Neural cell (in vitro differentiated cells): ENCODE measurements at regions not wholly inside any gene's neighbourhood (a gene's known extent, or its start where the extent isn't known, plus 50 kb on each side); places are given as distances from the start of the nearest gene placed in this dataset.

ENCODE experiments used
- H2AFZ ChIP-seq: fragments of 200-600, 300-800 bp; sonication (generic), shearing (Covaris generic); 2 replicates; pipeline ENCODE4 v1.6.0; 2014; ENCODE audit warnings: low read depth, mild to moderate bottlenecking, antibody characterized with exemption, low read length, moderate library complexity
- H3F3A ChIP-seq: fragments of 200-600 bp; shearing (Covaris generic); 2 replicates; pipeline ENCODE4 v1.6.1; 2016; ENCODE audit warnings: mild to moderate bottlenecking, moderate library complexity, mixed read lengths, antibody characterized with exemption, low read length; ENCODE audit not compliant: insufficient read depth, poor library complexity, severe bottlenecking
- H3K27ac ChIP-seq: fragments of 200-600, 300-800 bp; sonication (generic), shearing (Covaris generic); 2 replicates; pipeline ENCODE4 v1.5.1; 2014; ENCODE audit warnings: mild to moderate bottlenecking, low read length, moderate library complexity
- H3K27me3 ChIP-seq: fragments of 300-800, 200-600 bp; sonication (generic), shearing (Covaris generic); 2 replicates; pipeline ENCODE4 v1.6.0; 2014; ENCODE audit warnings: mild to moderate bottlenecking, low read depth, low read length, moderate library complexity; ENCODE audit not compliant: insufficient read depth
- H3K36me3 ChIP-seq: fragments of 300-800, 200-600 bp; sonication (generic), shearing (Covaris generic); 2 replicates; pipeline ENCODE4 v1.5.1; 2014; ENCODE audit warnings: mild to moderate bottlenecking, antibody characterized with exemption, low read length, moderate library complexity; ENCODE audit not compliant: insufficient read depth
- H3K4me2 ChIP-seq: fragments of 300-800, 200-600 bp; sonication (generic), shearing (Covaris generic); 2 replicates; pipeline ENCODE4 v1.6.0; 2014; ENCODE audit warnings: mild to moderate bottlenecking, low read length
- H3K4me3 ChIP-seq: fragments of 300-800, 200-600 bp; sonication (generic), shearing (Covaris generic); 2 replicates; pipeline ENCODE4 v1.5.1; 2014; ENCODE audit warnings: mild to moderate bottlenecking, low read length, moderate library complexity
- H3K79me2 ChIP-seq: fragments of 200-600 bp; shearing (Covaris generic); replicated peaks from 2 replicates; pipeline ENCODE4 v1.6.0; 2014; ENCODE audit warnings: mild to moderate bottlenecking, low read length, moderate library complexity; ENCODE audit not compliant: insufficient read depth
- H3K9ac ChIP-seq: fragments of 300-800, 200-600 bp; sonication (generic), shearing (Covaris generic); 2 replicates; pipeline ENCODE4 v1.6.1; 2016; ENCODE audit warnings: mild to moderate bottlenecking, low read length, mixed read lengths
- H3K9me2 ChIP-seq: fragments of 200-600 bp; shearing (Covaris generic); 2 replicates; pipeline ENCODE4 v1.6.1; 2016; ENCODE audit warnings: mild to moderate bottlenecking, low read length, mixed read lengths; ENCODE audit not compliant: insufficient read depth
- H3K9me3 ChIP-seq: fragments of 200-600, 300-800 bp; sonication (generic), shearing (Covaris generic); 2 replicates; pipeline ENCODE4 v1.6.1; 2016; ENCODE audit warnings: mild to moderate bottlenecking, mixed run types, low read length, moderate library complexity, mixed read lengths
- H4K20me1 ChIP-seq: fragments of 200-600 bp; shearing (Covaris generic); 2 replicates; pipeline ENCODE4 v1.6.1; 2016; ENCODE audit warnings: mild to moderate bottlenecking, mixed run types; ENCODE audit not compliant: insufficient read depth
- CTCF ChIP-seq: fragments of 450-650 bp; IDR thresholded peaks from 2 replicates; pipeline ENCODE4 v1.5.1; 2014; ENCODE audit warnings: antibody characterized with exemption, mild to moderate bottlenecking, moderate library complexity; ENCODE audit not compliant: poor library complexity, severe bottlenecking
- EP300 ChIP-seq: fragments of 450-650 bp; conservative IDR thresholded peaks from 2 replicates; pipeline ENCODE4 v1.6.1; 2014; ENCODE audit warnings: antibody characterized with exemption, mild to moderate bottlenecking, moderate library complexity; ENCODE audit not compliant: poor library complexity, severe bottlenecking
- EZH2 ChIP-seq: fragments of 200-600, 300-800 bp; shearing (Covaris generic), sonication (generic); IDR thresholded peaks from 2 replicates; pipeline ENCODE4 v1.6.1; 2014; ENCODE audit warnings: antibody characterized with exemption, low read length, borderline replicate concordance, mild to moderate bottlenecking; ENCODE audit not compliant: insufficient read depth, poor library complexity, severe bottlenecking
- MXI1 ChIP-seq: fragments of 450-650 bp; conservative IDR thresholded peaks from 2 replicates; pipeline ENCODE4 v1.6.1; 2014; ENCODE audit warnings: antibody characterized with exemption, mild to moderate bottlenecking; ENCODE audit not compliant: poor library complexity, severe bottlenecking
- POLR2AphosphoS5 ChIP-seq: IDR thresholded peaks from 2 replicates; pipeline ENCODE4 v1.6.1; 2012
- RAD21 ChIP-seq: fragments of 450-650 bp; conservative IDR thresholded peaks from 2 replicates; pipeline ENCODE4 v1.6.1; 2014; ENCODE audit warnings: antibody characterized with exemption, mild to moderate bottlenecking, moderate library complexity
- REST ChIP-seq: IDR thresholded peaks from 2 replicates; pipeline ENCODE4 v1.6.1; 2012; ENCODE audit warnings: borderline replicate concordance
- SMC3 ChIP-seq: fragments of 450-650 bp; conservative IDR thresholded peaks from 2 replicates; pipeline ENCODE4 v1.6.1; 2014; ENCODE audit warnings: antibody characterized with exemption, mild to moderate bottlenecking, moderate library complexity; ENCODE audit not compliant: poor library complexity
- TAF1 ChIP-seq: IDR thresholded peaks from 2 replicates; pipeline ENCODE4 v1.6.1; 2012; ENCODE audit warnings: low read depth

GRCh38 chr5:21237461-21237860 lies 1249.5 kb upstream of the CDH18 start:
- Histone ChIP-seq H3K4me3 (no peak overlapping the region), H3K27me3 (no peaks in the 10 kb centered on the region), H3K9ac (no peak overlapping the region), H3K79me2 (no peaks in the 10 kb centered on the region), H4K20me1 (no peaks in the 10 kb centered on the region), H3K9me3 (no peaks in the 10 kb centered on the region), H3F3A (no peaks in the 10 kb centered on the region), H3K36me3 (no peaks in the 10 kb centered on the region), H2AFZ (no peak overlapping the region), H3K9me2 (no peaks in the 10 kb centered on the region), H3K27ac (no peak overlapping the region), H3K4me2 (no peak overlapping the region)
- TF ChIP-seq MXI1 (no peak), TAF1 (no peak), POLR2AphosphoS5 (no peak), CTCF (no peak), REST (no peak), SMC3 (no peak), RAD21 (no peak), EP300 (no peak), EZH2 (no peak)

GRCh38 chr5:21236971-21237427 lies 1249.0 kb upstream of the CDH18 start:
- no peak for TF ChIP-seq MXI1
- no peak for TF ChIP-seq REST
- no peak for TF ChIP-seq TAF1
- TF ChIP-seq RAD21 = no peak
- no peak for TF ChIP-seq EP300
- TF ChIP-seq SMC3 = no peak
- TF ChIP-seq CTCF = no peak
- TF ChIP-seq POLR2AphosphoS5 = no peak
- TF ChIP-seq EZH2 = no peak
- Histone ChIP-seq H4K20me1 (no peaks in the 10 kb centered on the region), H3K4me2 (no peak overlapping the region), H3K9me3 (no peaks in the 10 kb centered on the region), H3K4me3 (no peak overlapping the region), H3K79me2 (no peaks in the 10 kb centered on the region), H2AFZ (no peak overlapping the region), H3K9ac (no peak overlapping the region), H3K27me3 (no peaks in the 10 kb centered on the region), H3F3A (no peaks in the 10 kb centered on the region), H3K27ac (no peak overlapping the region), H3K36me3 (no peaks in the 10 kb centered on the region), H3K9me2 (no peaks in the 10 kb centered on the region)
